Urinary bladder (tissue), 3 donors: ENCODE measurements at regions not wholly inside any gene's neighbourhood (a gene's known extent, or its start where the extent isn't known, plus 50 kb on each side); places are given as distances from the start of the nearest gene placed in this dataset.

Experiments used
- DNase-seq: peaks from one replicate; pipeline ENCODE4 v3.0.0-alpha.2; 2015; ENCODE audit errors: extremely low spot score
- H3K27ac ChIP-seq: one replicate; pipeline ENCODE4 v1.5.1; 2013; ENCODE audit warnings: low read depth, mild to moderate bottlenecking, moderate library complexity
- H3K36me3 ChIP-seq: one replicate; pipeline ENCODE4 v1.6.1; 2013; ENCODE audit warnings: mild to moderate bottlenecking, moderate library complexity; ENCODE audit not compliant: insufficient read depth
- H3K4me1 ChIP-seq: one replicate; pipeline ENCODE4 v1.6.1; 2013; ENCODE audit warnings: mild to moderate bottlenecking, moderate library complexity; ENCODE audit not compliant: insufficient read depth
- H3K4me3 ChIP-seq: one replicate; pipeline ENCODE4 v1.5.1; 2013; ENCODE audit warnings: low read depth, low read length
- WGBS: extraction: QIAGEN DNeasy Blood & Tissue Kit; methylation state at CpG from one replicate; pipeline ENCODE4 v1.1.7; 2013; 5-methylcytosine and 5-hydroxymethylcytosine counted together
- donor health status: healthy with polysubstance abuse.
- donor health status: healthy.

DNA sequence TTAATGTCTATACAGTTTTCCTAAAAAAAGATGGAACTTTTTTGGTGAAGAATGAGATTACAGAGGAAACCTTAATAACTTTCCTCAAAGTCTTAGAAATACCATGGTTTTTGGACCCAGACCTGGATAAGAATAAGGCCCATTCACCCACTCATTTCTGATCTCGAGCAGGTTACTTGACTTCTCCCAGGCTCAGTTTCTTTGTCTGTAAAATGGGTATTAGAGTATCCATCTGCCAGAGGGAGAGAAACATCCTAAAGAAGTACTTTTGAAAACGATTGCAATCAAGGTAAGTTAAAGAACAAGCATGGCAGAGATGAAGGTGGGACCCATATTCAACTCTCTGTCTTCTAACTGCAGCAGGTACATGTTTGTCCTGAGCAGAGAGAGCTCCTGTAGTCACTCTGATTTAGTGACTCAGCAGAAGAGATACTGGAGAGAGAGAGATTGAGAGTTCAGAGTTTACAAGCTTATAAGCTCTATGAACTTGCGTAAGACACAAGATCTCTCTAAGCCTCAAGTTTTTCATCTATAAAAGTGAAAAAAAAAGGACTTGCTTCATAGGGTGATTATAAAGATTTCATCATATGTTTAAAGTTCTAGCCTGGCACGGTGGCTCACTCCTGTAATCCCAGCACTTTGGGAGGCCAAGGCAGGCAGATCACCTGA, 379.4 kb upstream of the SGCD start:
- no peak for DNase-seq
- H3K27ac ChIP-seq = no peak overlapping the region
- H3K4me1 ChIP-seq = no peaks in the 10 kb centered on the region
- WGBS = 57% methylated on average over 4 of the region's 4 CpGs
- no peak overlapping the region for H3K4me3 ChIP-seq
- no peaks in the 10 kb centered on the region for H3K36me3 ChIP-seq

GRCh38 chr5:155948576-155948975, 378.4 kb upstream of the SGCD start:
- 90% methylated on average over 3 of the region's 3 CpGs for WGBS
- H3K36me3 ChIP-seq = no peaks in the 10 kb centered on the region
- H3K27ac ChIP-seq = no peak overlapping the region
- no peak for DNase-seq
- no peak overlapping the region for H3K4me3 ChIP-seq
- no peaks in the 10 kb centered on the region for H3K4me1 ChIP-seq

DNA sequence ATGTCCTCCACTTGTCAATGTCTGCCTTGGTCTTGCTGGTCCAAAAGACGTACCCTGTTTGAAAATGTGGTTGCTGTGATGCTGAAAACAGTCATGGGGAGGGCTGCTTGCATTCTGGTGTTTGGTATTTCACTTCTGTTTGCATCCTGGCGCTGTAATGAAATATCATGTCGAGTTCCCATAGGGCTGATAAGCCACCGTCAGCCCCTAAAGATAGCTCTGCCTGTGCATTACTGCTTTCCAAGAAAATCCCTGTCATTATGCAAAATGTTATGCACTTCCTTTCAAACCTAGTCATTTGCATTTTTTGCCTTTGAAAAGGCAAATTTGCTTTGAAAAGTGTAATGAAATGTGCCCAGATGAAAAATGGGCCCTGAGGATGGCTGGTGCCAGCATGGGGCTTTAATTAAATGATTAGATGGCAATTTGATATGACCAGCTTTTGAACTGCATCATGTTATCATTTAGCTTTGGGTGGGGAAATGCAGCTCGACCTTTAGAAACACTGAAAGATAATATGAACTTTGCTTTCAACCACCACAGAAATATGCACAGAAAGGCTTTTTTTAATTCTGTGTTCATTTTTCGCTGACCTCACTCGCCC, 374.4 kb upstream of the SGCD start:
- Histone ChIP-seq H3K36me3 (no peaks in the 10 kb centered on the region), H3K4me3 (no peak overlapping the region), H3K27ac (no peak overlapping the region), H3K4me1 (no peaks in the 10 kb centered on the region)
- DNase-seq = no peak
- 78% methylated on average over 7 of the region's 7 CpGs for WGBS

GRCh38 chr5:155953335-155953734, 373.6 kb upstream of the SGCD start:
- H3K4me3 ChIP-seq = no peak overlapping the region
- no peaks in the 10 kb centered on the region for H3K4me1 ChIP-seq
- no peak overlapping the region for H3K27ac ChIP-seq
- 94% methylated on average over 1 of the region's 1 CpG for WGBS
- no peaks in the 10 kb centered on the region for H3K36me3 ChIP-seq
- no peak for DNase-seq

GRCh38 chr5:155954701-155955445, 372.1 kb upstream of the SGCD start:
- WGBS = 66% methylated on average over 6 of the region's 6 CpGs
- no peak for DNase-seq
- Histone ChIP-seq H3K27ac (no peak overlapping the region), H3K4me1 (no peaks in the 10 kb centered on the region), H3K4me3 (no peak overlapping the region), H3K36me3 (no peaks in the 10 kb centered on the region)

GRCh38 chr5:155957884-155958283, 369.1 kb upstream of the SGCD start:
- Histone ChIP-seq H3K4me1 (no peaks in the 10 kb centered on the region), H3K27ac (no peak overlapping the region), H3K4me3 (no peak overlapping the region), H3K36me3 (no peaks in the 10 kb centered on the region)
- 87% methylated on average over 3 of the region's 3 CpGs for WGBS
- no peak for DNase-seq

- 50% methylated on average over 2 of the region's 2 CpGs for WGBS
- no peak overlapping the region for H3K4me3 ChIP-seq
- no peaks in the 10 kb centered on the region for H3K36me3 ChIP-seq
- H3K27ac ChIP-seq = no peak overlapping the region
- no peaks in the 10 kb centered on the region for H3K4me1 ChIP-seq
- DNase-seq = no peak
These were observed 367.9 kb upstream of the SGCD start for GRCh38 chr5:155959082-155959481.

- WGBS = 99% methylated on average over 3 of the region's 3 CpGs
- no peak overlapping the region for H3K4me3 ChIP-seq
- H3K36me3 ChIP-seq = no peaks in the 10 kb centered on the region
- no peak overlapping the region for H3K27ac ChIP-seq
- DNase-seq = no peak
- H3K4me1 ChIP-seq = no peaks in the 10 kb centered on the region
These were observed 366.8 kb upstream of the SGCD start for GRCh38 chr5:155960177-155960576.

GRCh38 chr5:155969537-155969936, 357.4 kb upstream of the SGCD start:
- no peak overlapping the region for H3K27ac ChIP-seq
- H3K4me3 ChIP-seq = no peak overlapping the region
- WGBS = 88% methylated on average over 5 of the region's 5 CpGs
- H3K36me3 ChIP-seq = no peaks in the 10 kb centered on the region
- no peaks in the 10 kb centered on the region for H3K4me1 ChIP-seq
- DNase-seq = no peak

- no peaks in the 10 kb centered on the region for H3K4me1 ChIP-seq
- WGBS = 97% methylated on average over 2 of the region's 2 CpGs
- no peak overlapping the region for H3K27ac ChIP-seq
- no peak overlapping the region for H3K4me3 ChIP-seq
- no peaks in the 10 kb centered on the region for H3K36me3 ChIP-seq
- DNase-seq = no peak
These were observed 352.6 kb upstream of the SGCD start for GRCh38 chr5:155974369-155974768.

DNA sequence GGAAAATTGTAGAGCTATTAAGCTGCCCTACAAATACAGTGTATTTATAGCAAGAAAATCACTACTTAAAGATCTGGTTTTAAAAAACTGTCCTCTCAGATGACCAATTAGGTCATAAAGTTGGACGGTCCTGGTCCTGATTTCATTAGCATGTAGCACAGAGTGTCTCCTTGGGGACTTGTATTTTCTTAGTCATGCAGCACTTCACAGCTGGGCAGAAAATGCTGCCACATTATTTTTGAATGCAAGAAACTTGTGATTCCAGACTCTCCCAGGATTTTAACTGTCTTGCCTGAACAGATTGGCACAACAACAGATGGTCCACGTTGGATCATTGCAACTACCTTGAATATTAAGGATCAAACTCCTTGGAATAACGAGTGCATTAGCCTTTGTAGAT, 348.1 kb upstream of the SGCD start:
- no peak for DNase-seq
- WGBS = 73% methylated on average over 3 of the region's 3 CpGs

GRCh38 chr5:155982354-155982753, 344.6 kb upstream of the SGCD start:
- WGBS = 41% methylated on average over 3 of the region's 3 CpGs
- Histone ChIP-seq H3K27ac (no peak overlapping the region), H3K4me3 (no peak overlapping the region), H3K4me1 (no peaks in the 10 kb centered on the region), H3K36me3 (no peaks in the 10 kb centered on the region)
- DNase-seq = no peak

More for the DNA sequence above, 348.1 kb upstream of the SGCD start:
- Histone ChIP-seq H3K4me3 (no peak overlapping the region), H3K36me3 (no peaks in the 10 kb centered on the region), H3K4me1 (no peaks in the 10 kb centered on the region), H3K27ac (no peak overlapping the region)

- Histone ChIP-seq H3K4me3 (no peak overlapping the region), H3K36me3 (no peaks in the 10 kb centered on the region), H3K4me1 (no peaks in the 10 kb centered on the region), H3K27ac (no peak overlapping the region)
- no peak for DNase-seq
- WGBS = 80% methylated on average over 3 of the region's 3 CpGs
These were observed 343.0 kb upstream of the SGCD start for GRCh38 chr5:155983954-155984353.

GRCh38 chr5:155987265-155987810, 339.6 kb upstream of the SGCD start:
- H3K4me1 ChIP-seq = no peaks in the 10 kb centered on the region
- no peak overlapping the region for H3K27ac ChIP-seq
- DNase-seq = no peak
- 66% methylated on average over 5 of the region's 5 CpGs for WGBS
- H3K4me3 ChIP-seq = no peak overlapping the region
- H3K36me3 ChIP-seq = no peaks in the 10 kb centered on the region
